ENCODE measurements at regions not wholly inside any gene's neighbourhood (a gene's known extent, or its start where the extent isn't known, plus 50 kb on each side); places are given as distances from the start of the nearest gene placed in this dataset.
"Not testable (repeated sequence)": the region's sequence is repeated elsewhere in the genome, so short reads cannot be mapped to it uniquely, and the experiment has no call there.

GRCh38 chr10:94091649-94092048 lies 97.9 kb downstream of the PLCE1 start:
- DNase-seq = no peak

GRCh38 chr10:94092848-94093247 lies 99.1 kb downstream of the PLCE1 start:
- DNase-seq = no peak

- no peak for DNase-seq
Observed at GRCh38 chr10:94093286-94093905, 99.7 kb downstream of the PLCE1 start.

- no peak for DNase-seq
Observed at GRCh38 chr10:94094540-94094939, 100.8 kb downstream of the PLCE1 start.

- DNase-seq = no peak
Observed at GRCh38 chr10:94097656-94098055, 103.9 kb downstream of the PLCE1 start.

- no peak for DNase-seq
Observed at GRCh38 chr10:94098896-94099295, 105.2 kb downstream of the PLCE1 start.

- no peak for DNase-seq
Observed at GRCh38 chr10:94101894-94102293, 108.2 kb downstream of the PLCE1 start.

- DNase-seq = no peak
Observed at GRCh38 chr10:94102436-94102835, 108.7 kb downstream of the PLCE1 start.

- no peak for DNase-seq
Observed at GRCh38 chr10:94103192-94103591, 109.5 kb downstream of the PLCE1 start.

GRCh38 chr10:94103801-94104221 lies 110.1 kb downstream of the PLCE1 start:
- no peak for DNase-seq

- no peak for DNase-seq
Observed at GRCh38 chr10:94104316-94105000, 110.7 kb downstream of the PLCE1 start.

GRCh38 chr10:94105226-94105625 lies 111.5 kb downstream of the PLCE1 start:
- no peak for DNase-seq

GRCh38 chr10:94107191-94107590 lies 113.5 kb downstream of the PLCE1 start:
- no peak for DNase-seq

- DNase-seq = no peak
Observed at GRCh38 chr10:94108200-94108599, 114.5 kb downstream of the PLCE1 start.

GRCh38 chr10:94111367-94111766 lies 117.6 kb downstream of the PLCE1 start:
- DNase-seq = no peak

GRCh38 chr10:94112321-94112720 lies 118.6 kb downstream of the PLCE1 start:
- DNase-seq = no peak

- no peak for DNase-seq
Observed at GRCh38 chr10:94115725-94116124, 122.0 kb downstream of the PLCE1 start.

GRCh38 chr10:94116848-94117247 lies 123.1 kb downstream of the PLCE1 start:
- no peak for DNase-seq

GRCh38 chr10:94122211-94122610 lies 128.5 kb downstream of the PLCE1 start:
- DNase-seq = no peak

GRCh38 chr10:94123258-94123995 lies 129.7 kb downstream of the PLCE1 start:
- no peak for DNase-seq

- DNase-seq = not testable (repeated sequence)
Observed at GRCh38 chr10:94124147-94124546, 130.4 kb downstream of the PLCE1 start.

- not testable (repeated sequence) for DNase-seq
Observed at GRCh38 chr10:94125268-94125667, 131.5 kb downstream of the PLCE1 start.

GRCh38 chr10:94125856-94126255 lies 132.1 kb downstream of the PLCE1 start:
- DNase-seq = no peak

Measured in activated CD8-positive, alpha-beta memory T cell treated with anti-CD3 and anti-CD28 coated beads, Interleukin-2, amount 50 U/mL, for 48 hours (primary cell).